WTC11 (cell line): ENCODE measurements at regions not wholly inside any gene's neighbourhood (a gene's known extent, or its start where the extent isn't known, plus 50 kb on each side); places are given as distances from the start of the nearest gene placed in this dataset.
A peak's percentile ranks its signal among the peaks of the same experiment; 100 is the strongest.

Source experiments
- ATAC-seq: fragments of 200-7000 bp; cut with Tn5 transposase; 2 replicates; pipeline ENCODE4 v1.10.0; 2021; ENCODE audit warnings: mild to moderate bottlenecking, moderate library complexity
- CTCF ChIA-PET: fragments of 300-600 bp; sonication (Branson Sonifier 250); formaldehyde crosslinking; loops from one replicate; lab custom pipeline; 2021; ENCODE audit warnings: antibody characterized with exemption; lab: Charles Lee
- POLR2A ChIA-PET: fragments of 350-600 bp; sonication (Branson Sonifier 250); formaldehyde crosslinking; loops from one replicate; lab custom pipeline; 2021; ENCODE audit warnings: antibody characterized with exemption; lab: Charles Lee
- DNase-seq: peaks from one replicate; pipeline ENCODE4 v3.0.0; 2021; ENCODE audit warnings: low spot score
- H3K27ac Mint-ChIP-seq: 2 replicates; pipeline ENCODE4 v1.8.0; 2021; ENCODE audit warnings: mixed read lengths
- H3K27me3 Mint-ChIP-seq: 2 replicates; pipeline ENCODE4 v1.8.0; 2021; ENCODE audit warnings: low read depth, mild to moderate bottlenecking, moderate library complexity, mixed read lengths
- H3K36me3 Mint-ChIP-seq: 2 replicates; pipeline ENCODE4 v1.8.0; 2021; ENCODE audit warnings: mixed read lengths
- H3K4me1 Mint-ChIP-seq: 2 replicates; pipeline ENCODE4 v1.8.0; 2022; ENCODE audit warnings: mixed read lengths
- H3K4me3 Mint-ChIP-seq: 2 replicates; pipeline ENCODE4 v1.8.0; 2021; ENCODE audit warnings: mild to moderate bottlenecking, moderate library complexity, mixed read lengths
- H3K9me3 Mint-ChIP-seq: 2 replicates; pipeline ENCODE4 v1.8.0; 2021; ENCODE audit warnings: mixed read lengths
- ATF2 ChIP-seq: sonication (generic); formaldehyde crosslinking; IDR thresholded peaks from 2 replicates; pipeline ENCODE4 v1.8.1; 2022; ENCODE audit warnings: low read depth, missing genetic modification reagents, borderline replicate concordance
- ATF3 ChIP-seq: sonication (generic); formaldehyde crosslinking; conservative IDR thresholded peaks from 2 replicates; pipeline ENCODE4 v1.8.1; 2022; ENCODE audit warnings: mild to moderate bottlenecking, missing genetic modification reagents
- ATF6 ChIP-seq: sonication (generic); formaldehyde crosslinking; IDR thresholded peaks from 2 replicates; pipeline ENCODE4 v1.8.1; 2023; ENCODE audit warnings: mild to moderate bottlenecking, missing genetic modification reagents
- CREB1 ChIP-seq: sonication (generic); formaldehyde crosslinking; IDR thresholded peaks from 2 replicates; pipeline ENCODE4 v1.8.0; 2023; ENCODE audit warnings: mild to moderate bottlenecking, missing genetic modification reagents
- CTCF ChIP-seq: fragments of 200-600 bp; IDR thresholded peaks from 2 replicates; pipeline ENCODE4 v1.8.0; 2022; ENCODE audit warnings: antibody characterized with exemption
- FOXK1 ChIP-seq: sonication (generic); formaldehyde crosslinking; IDR thresholded peaks from 2 replicates; pipeline ENCODE4 v1.8.0; 2022; ENCODE audit warnings: mild to moderate bottlenecking, moderate library complexity, missing genetic modification reagents
- IRF1 ChIP-seq: sonication (generic); formaldehyde crosslinking; IDR thresholded peaks from 2 replicates; pipeline ENCODE4 v1.8.0; 2023; ENCODE audit warnings: missing genetic modification reagents
- NFYB ChIP-seq: sonication (generic); formaldehyde crosslinking; conservative IDR thresholded peaks from 2 replicates; pipeline ENCODE4 v1.8.0; 2022; ENCODE audit warnings: low read depth, missing genetic modification reagents
- NR3C1 ChIP-seq: sonication (generic); formaldehyde crosslinking; conservative IDR thresholded peaks from 2 replicates; pipeline ENCODE4 v1.8.1; 2023; ENCODE audit warnings: low read depth, mild to moderate bottlenecking, missing genetic modification reagents
- OVOL2 ChIP-seq: fragments of 250-450 bp; sonication (Bioruptor Pico); IDR thresholded peaks from 2 replicates; pipeline ENCODE4 v1.9.0; 2021; ENCODE audit warnings: mild to moderate bottlenecking, borderline replicate concordance
- SP1 ChIP-seq: sonication (generic); formaldehyde crosslinking; conservative IDR thresholded peaks from 2 replicates; pipeline ENCODE4 v1.8.1; 2022; ENCODE audit warnings: missing genetic modification reagents
- STAT6 ChIP-seq: sonication (generic); formaldehyde crosslinking; conservative IDR thresholded peaks from 2 replicates; pipeline ENCODE4 v1.8.1; 2023; ENCODE audit warnings: mild to moderate bottlenecking, low read depth, missing genetic modification reagents, moderate library complexity
- TCF7 ChIP-seq: sonication (generic); formaldehyde crosslinking; IDR thresholded peaks from 2 replicates; pipeline ENCODE4 v1.8.0; 2022; ENCODE audit warnings: mild to moderate bottlenecking, low read depth, missing genetic modification reagents, moderate library complexity
- TP53 ChIP-seq: sonication (generic); formaldehyde crosslinking; IDR thresholded peaks from 2 replicates; pipeline ENCODE4 v1.8.1; 2023; ENCODE audit warnings: mild to moderate bottlenecking, missing genetic modification reagents
- USF2 ChIP-seq: sonication (generic); formaldehyde crosslinking; IDR thresholded peaks from 2 replicates; pipeline ENCODE4 v1.8.1; 2023; ENCODE audit warnings: mild to moderate bottlenecking, missing genetic modification reagents, moderate library complexity
- ZNF138 ChIP-seq: sonication (generic); formaldehyde crosslinking; conservative IDR thresholded peaks from 2 replicates; pipeline ENCODE4 v1.8.1; 2022; ENCODE audit warnings: mild to moderate bottlenecking, moderate library complexity, missing genetic modification reagents
- ZNF416 ChIP-seq: fragments of 250-450 bp; sonication (Bioruptor Pico); IDR thresholded peaks from 2 replicates; pipeline ENCODE4 v1.9.0; 2021; ENCODE audit warnings: mild to moderate bottlenecking, inconsistent platforms
- ZNF512 ChIP-seq: sonication (generic); formaldehyde crosslinking; IDR thresholded peaks from 2 replicates; pipeline ENCODE4 v1.8.1; 2022; ENCODE audit warnings: missing genetic modification reagents, borderline replicate concordance

- H3K4me1 Mint-ChIP-seq, result peaks cover 12% of the 10 kb centered on the region
- peak; percentile 47 for ATAC-seq
- no peak for DNase-seq
Measured at GRCh38 chr7:17679458-17679857, 260.8 kb downstream of the SNX13 start.

GRCh38 chr7:17680026-17680425 is 260.3 kb downstream of the SNX13 start:
- Mint-ChIP-seq H3K36me3 (no peaks in the 10 kb centered on the region), H3K9me3 (peaks cover 2% of the 10 kb centered on the region), H3K27ac (no peak overlapping the region), H3K4me3 (no peak overlapping the region), H3K4me1 (peaks cover 12% of the 10 kb centered on the region), H3K27me3 (no peaks in the 10 kb centered on the region)
- CTCF ChIA-PET, result interaction anchor here (1.1 to 1.3 kb wide), 3 partner anchors 12 to 671 kb away, joined by 3 to 7 read pairs (median 4); no protein-coding TSS in a partner anchor
- TF ChIP-seq ZNF512 (CRISPR knock-in tag) (no peak), NR3C1 (CRISPR knock-in tag) (no peak), ZNF138 (CRISPR knock-in tag) (no peak), OVOL2 (CRISPR knock-in tag) (no peak), SP1 (CRISPR knock-in tag) (no peak), CREB1 (CRISPR knock-in tag) (no peak), TCF7 (CRISPR knock-in tag) (no peak), FOXK1 (no peak), ATF6 (CRISPR knock-in tag) (no peak), ATF3 (CRISPR knock-in tag) (no peak), TP53 (CRISPR knock-in tag) (no peak)
- DNase-seq (no peak), ATAC-seq (peak; percentile 62)
- POLR2A ChIA-PET, result no interaction called here

More at GRCh38 chr7:17679458-17679857, 260.8 kb downstream of the SNX13 start:
- no peak overlapping the region for H3K27ac Mint-ChIP-seq
- no peak overlapping the region for H3K4me3 Mint-ChIP-seq
- TF ChIP-seq ATF2, result no peak
- TF ChIP-seq USF2, result 0 out of 2 replicates have a peak, but pooled peaks have one; percentile 15
- TF ChIP-seq, all 79 proteins: peak for 1
- Mint-ChIP-seq H3K9me3 (peaks cover 7% of the 10 kb centered on the region), H3K27me3 (no peaks in the 10 kb centered on the region), H3K36me3 (no peaks in the 10 kb centered on the region)
- POLR2A ChIA-PET, result no interaction called here
- CTCF ChIA-PET, result interaction anchor here (1.1 to 1.2 kb wide), 2 partner anchors 12 to 91 kb away, joined by 4 to 7 read pairs; no protein-coding TSS in a partner anchor

GRCh38 chr7:17680943-17681351 is 259.3 kb downstream of the SNX13 start:
- CTCF ChIA-PET, result interaction anchor here (0.8 to 2.6 kb wide), 10 partner anchors 9 to 670 kb away, joined by 3 to 16 read pairs (median 4); no protein-coding TSS in a partner anchor
- TF ChIP-seq CTCF (peak; percentile 40), IRF1 (CRISPR knock-in tag) (no peak), STAT6 (no peak), NFYB (CRISPR knock-in tag) (no peak), ZNF416 (no peak)
- H3K27ac Mint-ChIP-seq, result no peak overlapping the region
- POLR2A ChIA-PET, result no interaction called here
- H3K36me3 Mint-ChIP-seq, result no peaks in the 10 kb centered on the region
- ATAC-seq, result peak; percentile 24; the same call in 1 of the 2 replicates
- peaks cover 12% of the 10 kb centered on the region for H3K4me1 Mint-ChIP-seq
- DNase-seq, result no peak
- H3K9me3 Mint-ChIP-seq, result no peaks in the 10 kb centered on the region
- H3K27me3 Mint-ChIP-seq, result no peaks in the 10 kb centered on the region
- H3K4me3 Mint-ChIP-seq, result no peak overlapping the region
